ENCODE measurements at regions not wholly inside any gene's neighbourhood (a gene's known extent, or its start where the extent isn't known, plus 50 kb on each side); places are given as distances from the start of the nearest gene placed in this dataset.

DNA sequence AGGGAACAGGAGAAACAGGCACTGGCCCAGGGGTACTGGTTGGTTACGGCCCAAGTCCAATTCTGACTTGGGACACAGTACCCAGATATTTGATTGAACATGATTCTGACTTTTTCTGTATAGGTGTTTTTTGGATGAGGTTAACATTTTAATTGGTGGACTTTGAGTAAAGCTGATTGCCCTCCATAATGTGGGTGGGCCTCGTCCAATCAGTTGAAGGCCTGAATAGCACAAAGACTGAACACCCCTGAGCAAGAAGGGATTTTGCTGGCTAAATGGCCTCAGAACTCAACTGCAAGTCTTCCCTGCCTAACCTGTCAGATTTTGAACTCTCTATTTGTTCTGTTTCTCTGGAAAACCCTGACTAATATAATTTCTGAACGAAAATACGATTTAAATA, 222.6 kb downstream of the TEX36 start:
- no peak for TF ChIP-seq EZH2phosphoT487 (IDR thresholded peaks at IDR 0.05; ENCODE audit: insufficient read depth, low read depth)
- TF ChIP-seq EZH2 (IDR thresholded peaks at IDR 0.05; ENCODE audit: insufficient read depth, poor library complexity, severe bottlenecking) = no peak
